Tibial nerve (tissue), 4 donors: ENCODE measurements at regions not wholly inside any gene's neighbourhood (a gene's known extent, or its start where the extent isn't known, plus 50 kb on each side); places are given as distances from the start of the nearest gene placed in this dataset.

Experiments
- DNase-seq, 2 donors: peaks; one replicate each; pipeline ENCODE4 v3.0.0-alpha.2; 2019; ENCODE audit warnings: low spot score in 2 of 2
- H3K27ac ChIP-seq, 4 donors: fragments of 200-600 bp; sonication (generic) in 3 of 4; one replicate each; pipeline ENCODE4 v1.5.1; 2017 to 2019; ENCODE audit warnings: mild to moderate bottlenecking in 1 of 4
- H3K27me3 ChIP-seq, 2 donors: fragments of 200-600 bp; sonication (generic) in 1 of 2; one replicate each; pipeline versions ENCODE4 v1.5.1 to v1.6.0; 2017 to 2019
- H3K36me3 ChIP-seq, 3 donors: fragments of 200-600 bp; sonication (generic); one replicate each; pipeline ENCODE4 v1.5.1; 2018 to 2019
- H3K4me1 ChIP-seq, 4 donors: fragments of 200-600 bp; sonication (generic) in 3 of 4; one replicate each; pipeline ENCODE4 v1.5.1; 2017 to 2019
- H3K4me3 ChIP-seq, 4 donors: fragments of 200-600 bp; sonication (generic) in 3 of 4; one replicate each; pipeline ENCODE4 v1.5.1; 2017 to 2019; ENCODE audit warnings: mild to moderate bottlenecking in 1 of 4, moderate library complexity in 1 of 4
- H3K9me3 ChIP-seq, 4 donors: fragments of 200-600 bp; sonication (generic) in 3 of 4; one replicate each; pipeline ENCODE4 v1.5.1; 2017 to 2019
- EP300 ChIP-seq, 2 donors: sonication (generic); formaldehyde crosslinking; IDR thresholded peaks; one replicate each; pipeline ENCODE4 v1.6.1; 2017; ENCODE audit warnings: antibody characterized with exemption in 2 of 2, mild to moderate bottlenecking in 1 of 2
- POLR2A ChIP-seq, 2 donors: fragments of 450-650 bp; IDR thresholded peaks; one replicate each; pipeline ENCODE4 v1.6.1; 2017; ENCODE audit warnings: antibody characterized with exemption in 2 of 2, mild to moderate bottlenecking in 2 of 2, moderate library complexity in 2 of 2
- WGBS, 2 donors: methylation state at CpG; one replicate each; pipeline ENCODE4 v1.1.5; 2018; 5-methylcytosine and 5-hydroxymethylcytosine counted together
- TF ChIP-seq, protein P1 (sequence below), 5 experiments: fragments of 200-600 bp in 3 of 5; fragments of 450-650 bp in 2 of 5; sonication (generic) in 3 of 5; IDR thresholded peaks; one replicate each; pipeline ENCODE4 v1.5.1; 2016 to 2019; ENCODE audit warnings: antibody characterized with exemption in 5 of 5, mild to moderate bottlenecking in 3 of 5, moderate library complexity in 2 of 5

DNA sequence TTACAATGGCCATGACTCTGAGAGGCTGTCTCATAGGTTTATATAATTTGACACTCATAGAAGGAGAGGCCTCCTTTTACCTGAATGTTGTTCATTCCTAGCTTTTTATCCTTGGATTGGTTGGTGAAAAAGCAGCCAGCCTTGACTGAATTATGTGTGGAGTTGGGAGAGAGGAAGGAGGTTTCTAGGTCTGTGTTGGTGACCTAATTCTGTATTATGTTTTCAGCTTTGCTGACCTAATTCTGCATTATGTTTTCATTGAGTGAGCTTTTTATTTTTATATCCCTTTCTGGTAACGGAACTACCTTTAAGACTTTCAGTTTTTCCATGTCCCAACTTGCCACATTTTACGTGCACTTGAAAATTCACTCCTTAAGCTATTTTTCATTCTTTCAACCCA, 59.1 kb upstream of the RNF144B start:
- TF ChIP-seq, protein P1, sequence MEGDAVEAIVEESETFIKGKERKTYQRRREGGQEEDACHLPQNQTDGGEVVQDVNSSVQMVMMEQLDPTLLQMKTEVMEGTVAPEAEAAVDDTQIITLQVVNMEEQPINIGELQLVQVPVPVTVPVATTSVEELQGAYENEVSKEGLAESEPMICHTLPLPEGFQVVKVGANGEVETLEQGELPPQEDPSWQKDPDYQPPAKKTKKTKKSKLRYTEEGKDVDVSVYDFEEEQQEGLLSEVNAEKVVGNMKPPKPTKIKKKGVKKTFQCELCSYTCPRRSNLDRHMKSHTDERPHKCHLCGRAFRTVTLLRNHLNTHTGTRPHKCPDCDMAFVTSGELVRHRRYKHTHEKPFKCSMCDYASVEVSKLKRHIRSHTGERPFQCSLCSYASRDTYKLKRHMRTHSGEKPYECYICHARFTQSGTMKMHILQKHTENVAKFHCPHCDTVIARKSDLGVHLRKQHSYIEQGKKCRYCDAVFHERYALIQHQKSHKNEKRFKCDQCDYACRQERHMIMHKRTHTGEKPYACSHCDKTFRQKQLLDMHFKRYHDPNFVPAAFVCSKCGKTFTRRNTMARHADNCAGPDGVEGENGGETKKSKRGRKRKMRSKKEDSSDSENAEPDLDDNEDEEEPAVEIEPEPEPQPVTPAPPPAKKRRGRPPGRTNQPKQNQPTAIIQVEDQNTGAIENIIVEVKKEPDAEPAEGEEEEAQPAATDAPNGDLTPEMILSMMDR (IDR thresholded peaks at IDR 0.05) = no peak
- TF ChIP-seq POLR2A (IDR thresholded peaks at IDR 0.05) = no peak
- no peak for TF ChIP-seq EP300 (IDR thresholded peaks at IDR 0.05)
- 59 to 65% methylated on average over 2 of the region's 2 CpGs for WGBS, 2 donors

DNA sequence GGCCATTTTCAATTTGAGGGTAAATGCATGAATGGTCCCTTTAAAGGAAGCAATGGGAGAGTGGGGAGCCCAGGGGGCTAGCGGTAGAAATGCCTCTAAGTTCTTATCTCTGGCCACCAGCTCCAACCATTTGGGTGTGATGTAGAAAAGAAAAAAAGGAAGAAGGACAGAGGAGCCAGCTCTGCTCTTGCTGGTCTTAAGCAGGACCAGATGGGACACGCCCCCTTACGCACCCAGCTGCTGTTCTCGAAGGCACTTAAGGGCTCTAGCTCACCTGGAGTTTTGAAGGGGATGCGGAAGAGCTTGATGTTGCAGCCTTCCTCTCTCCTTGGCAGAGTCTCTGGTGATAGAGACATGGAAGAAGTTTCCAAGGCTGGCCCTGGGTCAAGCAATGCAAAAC, 59.5 kb upstream of the RNF144B start:
- WGBS, 2 donors = 69 to 80% methylated on average over 5 of the region's 5 CpGs
- H3K36me3 ChIP-seq = no peaks in the 10 kb centered on the region
- no peaks in the 10 kb centered on the region for H3K27me3 ChIP-seq
- TF ChIP-seq POLR2A (IDR thresholded peaks at IDR 0.05) = no peak
- TF ChIP-seq, protein P1 (IDR thresholded peaks at IDR 0.05) = no peak
- no peak for TF ChIP-seq EP300 (IDR thresholded peaks at IDR 0.05)
- no peaks in the 10 kb centered on the region for H3K9me3 ChIP-seq
- no peak overlapping the region for H3K4me3 ChIP-seq
- peak overlapping the region in 2 of 4 donors; percentile 57 to 71 for H3K27ac ChIP-seq
- peaks cover 0 to 9% (median 2%) of the 10 kb centered on the region in 4 donors for H3K4me1 ChIP-seq
- DNase-seq = no peak

More for the DNA sequence above, 59.1 kb upstream of the RNF144B start:
- no peak overlapping the region for H3K4me3 ChIP-seq
- peak overlapping the region in 2 of 4 donors; percentile 57 to 71 for H3K27ac ChIP-seq
- H3K9me3 ChIP-seq = no peaks in the 10 kb centered on the region
- no peaks in the 10 kb centered on the region for H3K36me3 ChIP-seq
- no peak for DNase-seq
- no peaks in the 10 kb centered on the region for H3K27me3 ChIP-seq
- peaks cover 0 to 9% (median 2%) of the 10 kb centered on the region in 4 donors for H3K4me1 ChIP-seq

DNA sequence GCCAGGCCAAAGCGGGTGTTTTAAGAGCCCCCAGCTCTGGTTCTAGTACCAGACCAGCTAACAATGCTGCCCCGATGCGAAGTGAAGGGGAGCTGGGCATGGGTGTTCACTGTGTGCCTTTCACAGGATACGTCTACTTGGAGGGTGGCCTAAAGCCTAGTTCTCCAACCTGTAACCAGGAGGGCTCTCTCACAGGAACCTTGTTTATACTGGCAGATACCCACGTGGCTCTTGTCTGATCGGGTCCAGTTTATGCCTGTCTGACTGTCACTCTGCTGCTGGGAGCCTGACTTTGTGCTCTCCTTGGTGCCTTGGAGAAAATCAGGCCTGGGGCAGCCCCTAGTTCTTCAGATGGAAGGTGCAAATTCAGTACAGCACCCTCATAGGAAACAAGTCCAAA, 60.2 kb upstream of the RNF144B start:
- H3K4me1 ChIP-seq = peaks cover 0 to 9% (median 2%) of the 10 kb centered on the region in 4 donors
- H3K27ac ChIP-seq = no peak overlapping the region
- H3K27me3 ChIP-seq = no peaks in the 10 kb centered on the region
- WGBS, 2 donors = 69 to 70% methylated on average over 6 of the region's 6 CpGs
- TF ChIP-seq EP300 (IDR thresholded peaks at IDR 0.05) = no peak
- no peak for TF ChIP-seq POLR2A (IDR thresholded peaks at IDR 0.05)
- TF ChIP-seq, protein P1 (IDR thresholded peaks at IDR 0.05) = no peak
- no peak overlapping the region for H3K4me3 ChIP-seq
- H3K9me3 ChIP-seq = no peaks in the 10 kb centered on the region
- DNase-seq = no peak
- H3K36me3 ChIP-seq = no peaks in the 10 kb centered on the region

DNA sequence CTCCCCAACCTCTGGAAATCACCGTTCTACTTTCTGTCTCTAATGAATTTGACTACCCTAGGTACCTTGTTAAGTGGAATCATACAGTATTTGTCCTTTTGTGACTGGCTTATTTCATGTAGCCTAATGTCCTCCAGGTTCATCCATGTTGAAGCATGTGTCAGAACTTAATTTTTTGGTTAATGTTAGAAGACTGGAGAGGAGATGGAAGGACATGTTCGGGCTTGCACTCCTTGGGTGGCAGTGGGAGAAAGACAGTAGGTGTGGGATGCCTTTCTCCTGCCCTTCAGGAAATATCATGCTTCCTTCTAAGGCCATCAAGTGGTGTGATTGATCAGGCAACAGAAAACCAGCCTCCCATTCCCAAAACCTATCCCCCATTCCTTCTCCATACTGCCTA, 61.1 kb upstream of the RNF144B start:
- peaks cover 0 to 9% (median 2%) of the 10 kb centered on the region in 4 donors for H3K4me1 ChIP-seq
- no peaks in the 10 kb centered on the region for H3K36me3 ChIP-seq
- DNase-seq = no peak
- H3K9me3 ChIP-seq = no peaks in the 10 kb centered on the region
- no peaks in the 10 kb centered on the region for H3K27me3 ChIP-seq
- no peak overlapping the region for H3K27ac ChIP-seq
- no peak for TF ChIP-seq POLR2A (IDR thresholded peaks at IDR 0.05)
- TF ChIP-seq, protein P1 (IDR thresholded peaks at IDR 0.05) = no peak
- no peak for TF ChIP-seq EP300 (IDR thresholded peaks at IDR 0.05)
- 85 to 87% methylated on average over 2 of the region's 2 CpGs for WGBS, 2 donors
- H3K4me3 ChIP-seq = no peak overlapping the region

DNA sequence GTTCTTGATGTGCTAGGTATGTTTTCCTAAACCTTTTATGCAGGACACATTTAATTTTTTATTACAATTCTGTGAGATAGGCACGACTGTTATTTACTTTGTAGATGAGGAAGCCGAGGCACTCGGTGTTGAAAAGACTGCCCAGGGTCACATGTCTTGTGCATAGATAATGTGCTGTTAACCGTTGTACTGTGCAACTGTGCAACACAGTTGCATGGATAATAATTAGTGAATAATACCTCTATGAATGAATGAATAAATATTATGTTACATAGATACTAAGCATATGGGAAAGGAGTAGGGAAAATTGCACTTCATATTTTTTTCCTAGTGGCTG, 60.3 kb upstream of the DEK start:
- Histone ChIP-seq H3K4me1 (peaks cover 0 to 9% (median 0%) of the 10 kb centered on the region in 4 donors), H3K27ac (no peak overlapping the region), H3K27me3 (no peaks in the 10 kb centered on the region), H3K4me3 (no peak overlapping the region), H3K36me3 (no peaks in the 10 kb centered on the region), H3K9me3 (no peaks in the 10 kb centered on the region)
- DNase-seq = no peak
- 58 to 65% methylated on average over 4 of the region's 4 CpGs for WGBS, 2 donors
- TF ChIP-seq POLR2A (IDR thresholded peaks at IDR 0.05) (no peak), EP300 (IDR thresholded peaks at IDR 0.05) (no peak)
- TF ChIP-seq, protein P1 (IDR thresholded peaks at IDR 0.05) = no peak
